GM18505 (cell line): ENCODE measurements at regions not wholly inside any gene's neighbourhood (a gene's known extent, or its start where the extent isn't known, plus 50 kb on each side); places are given as distances from the start of the nearest gene placed in this dataset.
A peak's percentile ranks its signal among the peaks of the same experiment; 100 is the strongest.
"Not testable (repeated sequence)": the region's sequence is repeated elsewhere in the genome, so short reads cannot be mapped to it uniquely, and the experiment has no call there.

ENCODE experiments used
- ATAC-seq: cut with Tn5 transposase; IDR thresholded peaks from one replicate; pipeline ENCODE4 v1.9.1; 2021; ENCODE audit not compliant: unreplicated experiment

DNA sequence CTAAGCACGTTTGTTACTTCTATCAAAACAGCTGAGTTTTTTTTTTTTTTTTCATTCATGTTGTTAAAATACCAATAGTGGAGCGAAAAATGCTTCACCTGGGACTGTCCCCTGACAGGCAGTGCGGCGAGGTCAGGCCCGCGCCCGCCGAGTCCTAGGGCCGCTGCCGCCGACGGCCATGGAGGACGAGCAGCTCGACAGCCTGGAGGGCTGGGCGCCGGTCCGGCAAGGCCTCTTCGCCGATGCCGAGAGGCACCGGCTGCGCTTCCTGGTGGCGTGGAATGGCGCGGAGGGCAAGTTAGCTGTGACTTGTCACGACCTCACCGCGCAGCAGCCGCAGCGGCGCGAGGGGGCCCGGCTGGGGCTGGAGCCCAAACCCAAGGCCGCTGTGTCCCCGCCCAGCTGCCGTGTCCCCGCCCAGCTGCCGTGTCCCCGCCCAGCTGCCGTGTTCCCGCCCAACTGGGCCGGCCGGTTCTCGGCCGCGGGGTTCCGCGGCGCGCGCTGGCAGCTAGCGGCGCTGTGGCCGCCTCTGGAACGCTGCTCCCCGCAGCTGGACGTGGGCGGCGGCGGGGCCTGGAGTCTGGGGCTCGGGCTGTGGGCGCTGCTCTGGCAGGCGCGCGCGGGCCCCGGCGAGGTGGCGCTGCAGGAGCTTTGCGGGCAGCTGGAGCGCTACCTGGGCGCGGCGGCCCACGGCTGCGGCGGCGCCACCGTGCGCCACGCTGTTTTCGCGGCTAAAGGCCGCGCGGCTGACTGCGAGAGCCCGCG lies 56.7 kb upstream of the GOLGA8R start:
- peak; percentile 88 for ATAC-seq

- not testable (repeated sequence) for ATAC-seq
These were observed 57.3 kb upstream of the GOLGA8R start for GRCh38 chr15:30471366-30471749.

DNA sequence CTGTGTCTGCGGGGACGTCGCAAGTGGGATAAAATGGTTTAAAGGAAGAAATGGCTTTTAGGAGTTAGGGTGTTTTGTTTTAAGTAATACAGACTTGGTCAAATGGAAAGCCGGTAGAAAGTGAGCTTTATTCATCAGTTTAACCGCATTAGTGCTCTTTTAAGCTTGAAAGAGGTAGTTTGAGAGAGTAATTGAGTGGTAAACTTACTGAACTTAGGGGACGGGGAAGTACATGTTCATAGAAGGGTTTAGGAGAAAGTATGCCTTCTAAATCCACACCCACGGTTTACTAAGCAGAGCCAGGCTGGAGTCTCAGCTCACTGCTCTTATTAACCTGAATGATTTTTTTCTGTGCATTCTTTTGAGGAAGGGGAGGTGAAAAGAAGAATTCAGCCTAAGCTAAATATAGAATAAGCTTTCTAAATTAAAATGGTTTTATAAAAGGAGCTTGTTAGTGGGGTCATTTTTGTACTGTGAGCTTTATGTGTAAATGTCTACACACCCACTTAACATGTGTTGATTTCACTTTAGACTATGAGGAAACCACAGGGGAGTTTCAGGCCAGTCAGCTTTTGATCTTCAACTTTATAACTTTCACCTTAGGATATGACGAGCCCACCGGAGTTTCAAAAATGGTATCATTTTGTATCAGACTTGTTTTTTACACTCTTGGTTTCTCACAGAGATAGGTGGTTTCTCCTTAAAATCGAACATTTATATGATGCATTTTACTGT lies 57.9 kb upstream of the GOLGA8R start:
- ATAC-seq, result not testable (repeated sequence)

DNA sequence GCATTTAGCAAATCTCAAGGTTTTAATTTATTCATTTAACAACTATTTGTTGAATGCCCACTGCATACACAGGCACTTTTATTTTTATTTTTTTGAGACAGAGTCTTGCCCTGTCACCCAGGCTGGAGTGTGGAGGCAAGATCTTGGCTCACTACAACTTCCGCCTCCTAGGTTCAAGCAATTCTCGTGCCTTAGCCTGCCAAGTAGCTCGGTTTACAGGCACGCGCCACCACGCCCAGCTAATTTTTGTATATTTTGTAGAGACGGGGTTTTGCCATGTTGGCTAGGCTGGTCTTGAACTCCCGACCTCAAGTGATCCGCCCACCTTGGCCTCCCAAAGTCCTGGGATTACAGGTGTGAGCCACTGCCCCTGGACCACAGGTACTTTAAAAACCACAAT lies 67.0 kb upstream of the GOLGA8Q start:
- not testable (repeated sequence) for ATAC-seq

DNA sequence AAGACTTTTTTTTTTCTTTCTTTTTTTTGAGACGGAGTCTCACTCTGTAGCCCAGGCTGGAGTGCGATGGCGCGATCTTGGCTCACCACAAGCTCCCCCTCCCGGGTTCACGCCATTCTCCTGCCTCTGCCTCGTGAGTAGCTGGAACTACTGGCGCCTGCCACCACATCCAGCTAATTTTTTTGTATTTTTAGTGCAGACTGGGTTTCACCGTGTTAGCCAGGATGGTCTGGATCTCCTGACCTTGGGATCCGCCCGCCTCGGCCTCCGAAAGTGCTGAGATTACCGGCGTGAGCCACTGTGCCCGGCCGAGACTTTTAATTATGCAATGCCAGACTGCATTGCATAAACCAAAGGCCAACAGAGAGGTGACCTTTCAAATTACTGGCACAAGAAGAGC lies 62.6 kb upstream of the GOLGA8Q start:
- not testable (repeated sequence) for ATAC-seq

GRCh38 chr15:30490334-30490733 lies 61.5 kb upstream of the GOLGA8Q start:
- ATAC-seq, result not testable (repeated sequence)

DNA sequence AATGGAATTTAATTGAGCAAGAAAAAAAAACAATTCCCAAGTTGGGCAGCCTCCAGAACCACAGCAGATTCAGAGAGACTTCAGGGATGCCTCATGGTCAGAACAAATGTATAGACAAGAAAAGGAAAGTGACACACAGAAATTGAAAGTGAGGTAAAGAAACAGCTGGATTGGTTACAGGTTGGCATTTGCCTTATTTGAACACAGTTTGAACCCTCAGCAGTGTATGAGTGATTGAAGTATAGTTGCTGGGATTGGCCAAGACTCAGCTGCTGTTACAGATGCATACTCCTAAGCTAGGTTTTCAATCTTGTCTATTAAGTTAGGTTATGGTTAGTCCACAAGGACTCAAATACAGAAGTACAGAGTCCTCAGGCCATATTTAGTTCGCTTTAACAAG lies 57.9 kb upstream of the GOLGA8Q start:
- ATAC-seq, result not testable (repeated sequence)

DNA sequence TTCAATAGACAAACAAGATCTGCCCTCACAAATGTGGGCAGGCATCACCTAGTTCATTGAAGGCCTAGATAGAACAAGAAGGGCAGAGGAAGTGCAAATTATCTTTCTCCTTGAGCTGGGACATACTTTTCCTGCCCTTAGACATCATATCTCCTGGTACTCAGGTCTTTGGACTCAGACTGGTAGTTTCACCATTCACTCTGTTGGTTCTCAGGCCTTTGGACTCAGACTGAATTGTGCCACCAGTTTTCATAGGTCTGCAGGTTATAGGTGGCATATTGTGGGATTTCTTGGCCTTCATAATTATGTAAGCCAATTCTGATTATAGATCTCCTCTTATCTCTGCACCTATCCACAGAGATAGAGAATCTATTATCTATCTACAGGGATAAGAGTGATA lies 54.6 kb upstream of the GOLGA8Q start:
- not testable (repeated sequence) for ATAC-seq

GRCh38 chr15:30499233-30499632 lies 52.6 kb upstream of the GOLGA8Q start:
- not testable (repeated sequence) for ATAC-seq

GRCh38 chr15:30500511-30500910 lies 51.3 kb upstream of the GOLGA8Q start:
- not testable (repeated sequence) for ATAC-seq
